H1 (cell line): ENCODE measurements at regions not wholly inside any gene's neighbourhood (a gene's known extent, or its start where the extent isn't known, plus 50 kb on each side); places are given as distances from the start of the nearest gene placed in this dataset.
A peak's percentile ranks its signal among the peaks of the same experiment; 100 is the strongest.

Experiments
- CTCF ChIA-PET: fragments of 300-600 bp; sonication (Branson Sonifier 250); formaldehyde crosslinking; loops from one replicate; lab custom pipeline; 2021; ENCODE audit not compliant: partially characterized antibody; lab: Charles Lee
- POLR2A ChIA-PET: fragments of 300-600 bp; sonication (Branson Sonifier 250); formaldehyde crosslinking; loops from one replicate; lab custom pipeline; 2021; ENCODE audit warnings: inconsistent platforms; ENCODE audit not compliant: partially characterized antibody; lab: Charles Lee
- DNase-seq, 2 experiments: peaks; one replicate each; pipeline versions ENCODE4 v3.0.0 to v3.0.0-alpha.2; 2010 to 2022; ENCODE audit warnings: low spot score in 2 of 2, low read depth in 1 of 2, mixed read lengths in 1 of 2
- FAIRE-seq: peaks from 2 replicates; lab custom pipeline; 2011; peaks lifted over from hg19 to GRCh38; lab: Jason Lieb, UNC
- H2AFZ ChIP-seq: 2 replicates; pipeline ENCODE4 v1.8.1; 2012; ENCODE audit warnings: low read length, inconsistent platforms
- H2AK5ac ChIP-seq: 2 replicates; pipeline ENCODE4 v1.6.1; 2013; ENCODE audit warnings: low read depth, low read length
- H2BK120ac ChIP-seq: replicated peaks from 2 replicates; pipeline ENCODE3; 2013; ENCODE audit warnings: low read depth, low read length, inconsistent platforms
- H2BK12ac ChIP-seq: 2 replicates; pipeline ENCODE4 v1.6.1; 2013; ENCODE audit warnings: low read depth, low read length
- H2BK15ac ChIP-seq: 2 replicates; pipeline ENCODE4 v1.6.1; 2013; ENCODE audit warnings: low read length
- H2BK20ac ChIP-seq: 2 replicates; pipeline ENCODE4 v1.6.1; 2013; ENCODE audit warnings: low read length
- H2BK5ac ChIP-seq: 2 replicates; pipeline ENCODE4 v1.6.1; 2013; ENCODE audit warnings: low read depth, low read length
- H3K14ac ChIP-seq: 2 replicates; pipeline ENCODE4 v1.6.1; 2013; ENCODE audit warnings: inconsistent platforms; ENCODE audit not compliant: insufficient read length
- H3K18ac ChIP-seq: 2 replicates; pipeline ENCODE4 v1.6.1; 2013; ENCODE audit warnings: low read length; ENCODE audit errors: extremely low read depth
- H3K23ac ChIP-seq: 2 replicates; pipeline ENCODE4 v1.6.1; 2013; ENCODE audit warnings: inconsistent platforms; ENCODE audit not compliant: insufficient read length
- H3K23me2 ChIP-seq: 2 replicates; pipeline ENCODE4 v1.6.1; 2013; ENCODE audit warnings: low read depth, low read length
- H3K27ac ChIP-seq: 2 replicates; pipeline ENCODE4 v1.6.1; 2011; ENCODE audit warnings: low read depth, low read length, inconsistent platforms
- H3K27me3 ChIP-seq, 4 experiments: replicated peaks in 1 of 4; 1 replicate in 1 of 4; 2 replicates in 3 of 4; pipeline versions ENCODE4 v1.6.1 to v1.8.1; 2011 to 2013; ENCODE audit warnings: low read length in 3 of 4, mild to moderate bottlenecking in 3 of 4, inconsistent platforms in 2 of 4, mixed read lengths in 2 of 4, moderate library complexity in 1 of 4; ENCODE audit not compliant: control insufficient read depth in 3 of 4, insufficient read depth in 3 of 4; ENCODE audit errors: extremely low read depth in 1 of 4
- H3K36me3 ChIP-seq, 4 experiments: 2 replicates each; pipeline versions ENCODE4 v1.6.1 to v1.8.1; 2011 to 2013; ENCODE audit warnings: mild to moderate bottlenecking in 4 of 4, low read length in 3 of 4, moderate library complexity in 2 of 4, control low read depth in 1 of 4, inconsistent platforms in 1 of 4; ENCODE audit not compliant: insufficient read depth in 4 of 4, control insufficient read depth in 2 of 4
- H3K4ac ChIP-seq: replicated peaks from 2 replicates; pipeline ENCODE3; 2013; ENCODE audit warnings: low read length, low read depth, mixed read lengths, inconsistent platforms; ENCODE audit not compliant: insufficient read length
- H3K4me1 ChIP-seq, 4 experiments: replicated peaks in 1 of 4; 1 replicate in 1 of 4; 2 replicates in 3 of 4; pipeline versions ENCODE4 v1.6.1 to v1.8.1; 2011 to 2013; ENCODE audit warnings: low read length in 3 of 4, inconsistent platforms in 2 of 4, mixed read lengths in 1 of 4; ENCODE audit not compliant: insufficient read depth in 4 of 4, control insufficient read depth in 3 of 4
- H3K4me2 ChIP-seq, 2 experiments: 2 replicates each; pipeline versions ENCODE4 v1.6.1 to v1.8.1; 2011 to 2013; ENCODE audit warnings: low read depth in 2 of 2, low read length in 2 of 2, control low read depth in 1 of 2, inconsistent platforms in 1 of 2, mild to moderate bottlenecking in 1 of 2; ENCODE audit not compliant: insufficient read depth in 1 of 2
- H3K4me3 ChIP-seq, 4 experiments: fragments of 200-600, 300-600 bp in 1 of 4; sonication (generic), shearing (Covaris generic), sonication (Bioruptor Twin) in 1 of 4; 2 replicates each; pipeline versions ENCODE4 v1.5.1 to v1.8.1; 2011 to 2016; ENCODE audit warnings: low read length in 4 of 4, low read depth in 3 of 4, control low read depth in 2 of 4, inconsistent platforms in 2 of 4, mild to moderate bottlenecking in 2 of 4, mixed read lengths in 1 of 4, moderate library complexity in 1 of 4; ENCODE audit not compliant: insufficient read depth in 2 of 4; ENCODE audit errors: extremely low read depth in 1 of 4
- H3K56ac ChIP-seq: replicated peaks from 2 replicates; pipeline ENCODE3; 2013; ENCODE audit warnings: low read depth, mild to moderate bottlenecking, mixed read lengths, low read length, inconsistent platforms; ENCODE audit not compliant: insufficient read length
- H3K79me1 ChIP-seq: 2 replicates; pipeline ENCODE4 v1.6.1; 2013; ENCODE audit warnings: low read depth, low read length, control low read depth
- H3K79me2 ChIP-seq, 2 experiments: 2 replicates each; pipeline versions ENCODE4 v1.6.1 to v1.8.1; 2012 to 2013; ENCODE audit warnings: low read length in 2 of 2, mild to moderate bottlenecking in 2 of 2, inconsistent platforms in 1 of 2; ENCODE audit not compliant: insufficient read depth in 2 of 2, control insufficient read depth in 1 of 2
- H3K9ac ChIP-seq, 4 experiments: replicated peaks in 1 of 4; 1 replicate in 1 of 4; 2 replicates in 3 of 4; pipeline versions ENCODE4 v1.6.1 to v1.8.1; 2011 to 2013; ENCODE audit warnings: low read depth in 3 of 4, low read length in 3 of 4, control low read depth in 2 of 4, mild to moderate bottlenecking in 2 of 4, moderate library complexity in 2 of 4, inconsistent platforms in 1 of 4; ENCODE audit errors: extremely low read depth in 1 of 4
- H3K9me3 ChIP-seq, 2 experiments: 2 replicates each; pipeline versions ENCODE4 v1.6.1 to v1.8.1; 2012 to 2013; ENCODE audit warnings: mild to moderate bottlenecking in 2 of 2, moderate library complexity in 2 of 2, control low read depth in 1 of 2, inconsistent platforms in 1 of 2, low read depth in 1 of 2, low read length in 1 of 2, mixed read lengths in 1 of 2; ENCODE audit not compliant: insufficient read depth in 2 of 2
- H4K20me1 ChIP-seq, 2 experiments: replicated peaks in 1 of 2; 2 replicates each; pipeline versions ENCODE3 to v1.8.1; 2011 to 2013; ENCODE audit warnings: inconsistent platforms in 2 of 2, low read length in 2 of 2, mild to moderate bottlenecking in 1 of 2; ENCODE audit not compliant: insufficient read depth in 2 of 2, control insufficient read depth in 1 of 2
- H4K5ac ChIP-seq: 2 replicates; pipeline ENCODE4 v1.6.1; 2013; ENCODE audit warnings: low read length, low read depth, mixed read lengths, inconsistent platforms; ENCODE audit not compliant: insufficient read length
- H4K8ac ChIP-seq: 2 replicates; pipeline ENCODE4 v1.8.0; 2013; ENCODE audit warnings: mild to moderate bottlenecking, moderate library complexity, low read length, inconsistent platforms; ENCODE audit not compliant: insufficient read depth; ENCODE audit errors: extremely low read depth
- H4K91ac ChIP-seq: replicated peaks from 2 replicates; pipeline ENCODE3; 2013; ENCODE audit warnings: low read length, mixed read lengths, inconsistent platforms; ENCODE audit not compliant: insufficient read length
- BRCA1 ChIP-seq: IDR thresholded peaks from 2 replicates; pipeline ENCODE4 v1.6.1; 2012; ENCODE audit warnings: low read depth, low read length, improper control_type of control experiment
- CREB1 ChIP-seq: IDR thresholded peaks from 2 replicates; pipeline ENCODE4 v1.6.1; 2012; ENCODE audit warnings: inconsistent platforms
- EZH2 ChIP-seq: fragments of 200-600 bp; sonication (generic); IDR thresholded peaks from 2 replicates; pipeline ENCODE4 v1.7.1; 2012; ENCODE audit warnings: low read depth, mild to moderate bottlenecking, moderate library complexity, low read length, inconsistent platforms; ENCODE audit not compliant: severe bottlenecking
- POLR2AphosphoS5 ChIP-seq: IDR thresholded peaks from 2 replicates; pipeline ENCODE4 v1.6.1; 2011; ENCODE audit warnings: low read depth, low read length
- RXRA ChIP-seq: IDR thresholded peaks from 2 replicates; pipeline ENCODE4 v1.6.1; 2011; ENCODE audit warnings: low read depth, mild to moderate bottlenecking, low read length, moderate library complexity; ENCODE audit not compliant: insufficient read depth
- SUZ12 ChIP-seq: fragments of 200-600 bp; sonication (generic); IDR thresholded peaks from 2 replicates; pipeline ENCODE4 v1.6.1; 2012; ENCODE audit warnings: mild to moderate bottlenecking, inconsistent platforms, low read length, moderate library complexity, mixed read lengths
- YY1 ChIP-seq: IDR thresholded peaks from 2 replicates; pipeline ENCODE4 v1.6.1; 2011; ENCODE audit warnings: low read depth, mild to moderate bottlenecking, low read length
- ZNF274 ChIP-seq: IDR thresholded peaks from 2 replicates; pipeline ENCODE4 v1.7.0; 2012; ENCODE audit warnings: low read length, borderline replicate concordance; ENCODE audit errors: extremely low read depth
- WGBS, 2 experiments: shearing (Covaris generic) in 1 of 2; methylation state at CpG; one replicate each; pipeline versions ENCODE4 v1.1.6 to v1.1.7; 2013 to 2015; ENCODE audit warnings: low lambda C conversion rate in 2 of 2, mixed read lengths in 2 of 2, inconsistent platforms in 1 of 2, low coverage in 1 of 2, missing lambda C conversion rate in 1 of 2; ENCODE audit not compliant: insufficient replicate concordance in 2 of 2, insufficient coverage in 1 of 2, insufficient read length in 1 of 2; ENCODE audit errors: extremely low coverage in 1 of 2, missing lambda C conversion rate in 1 of 2; 5-methylcytosine and 5-hydroxymethylcytosine counted together

- Histone ChIP-seq H4K20me1 (no peaks in the 10 kb centered on the region), H2BK20ac (no peak overlapping the region), H3K27me3 (no peaks in the 10 kb centered on the region), H3K79me2 (no peaks in the 10 kb centered on the region), H3K9me3 (no peaks in the 10 kb centered on the region), H2BK15ac (0 out of 2 replicates have a peak overlapping the region, but pooled peaks have one; percentile 72), H3K4me3 (no peak overlapping the region), H3K36me3 (no peaks in the 10 kb centered on the region), H4K8ac (no peak overlapping the region), H3K23ac (no peak overlapping the region), H3K18ac (no peak overlapping the region), H4K5ac (no peak overlapping the region), H2AFZ (no peak overlapping the region), H3K56ac (no peak overlapping the region), H3K27ac (no peak overlapping the region), H3K4me2 (no peak overlapping the region), H3K14ac (no peak overlapping the region), H2BK12ac (peak overlapping the region; percentile 50; the same call in 1 of the 2 replicates), H2BK120ac (no peak overlapping the region), H3K4ac (no peak overlapping the region), H3K79me1 (no peaks in the 10 kb centered on the region), H3K4me1 (no peaks in the 10 kb centered on the region), H2AK5ac (peak overlapping the region; percentile 79; the same call in 1 of the 2 replicates), H4K91ac (no peak overlapping the region), H3K9ac (no peak overlapping the region), H2BK5ac (no peak overlapping the region), H3K23me2 (no peaks in the 10 kb centered on the region)
- 77% methylated on average over 4 of the region's 4 CpGs; no CpG with 5 or more reads in 1 of the 2 experiments for WGBS, 2 experiments
- no peak for FAIRE-seq
- POLR2A ChIA-PET = interaction anchor here (0.8 kb wide), 1 partner anchor 540 kb away, joined by 3 read pairs; the partner anchor contains the start of gene ICE1
- no peak for DNase-seq
- CTCF ChIA-PET = interaction anchor here (0.7 to 9.1 kb wide), 5 partner anchors 12 to 538 kb away, joined by 3 to 119 read pairs (median 3); partner anchors contain the start of gene ICE1
- no peak for TF ChIP-seq SUZ12
- no peak for TF ChIP-seq BRCA1
- no peak for TF ChIP-seq YY1
- TF ChIP-seq POLR2AphosphoS5 = no peak
- no peak for TF ChIP-seq RXRA
- TF ChIP-seq EZH2 = no peak
- TF ChIP-seq CREB1 = no peak
- TF ChIP-seq ZNF274 = no peak
These were observed 257.9 kb upstream of the ADAMTS16 start for GRCh38 chr5:4882186-4882585.
